Activated T-helper 2 cell treated with anti-CD3 and anti-CD28 coated beads, Interferon-gamma antibody, Interleukin-2, Interleukin-4, amounts not matched to agents 10 μg/mL and 5 μg/mL and 100 μg/mL, durations not matched to agents 14 hours and 24 hours and 36 hours (primary cell): ENCODE measurements at regions not wholly inside any gene's neighbourhood (a gene's known extent, or its start where the extent isn't known, plus 50 kb on each side); places are given as distances from the start of the nearest gene placed in this dataset.

ENCODE experiments used
- DNase-seq: peaks from one replicate; pipeline ENCODE4 v3.0.0; 2021; ENCODE audit warnings: low spot score
- H3K27ac Mint-ChIP-seq: one replicate; pipeline ENCODE4 v1.8.0; 2021; ENCODE audit warnings: mixed read lengths
- H3K27me3 Mint-ChIP-seq: one replicate; pipeline ENCODE4 v1.8.0; 2021; ENCODE audit warnings: low read depth, mixed read lengths
- H3K36me3 Mint-ChIP-seq: one replicate; pipeline ENCODE4 v1.8.0; 2021; ENCODE audit warnings: low read depth, mixed read lengths
- H3K4me1 Mint-ChIP-seq: one replicate; pipeline ENCODE4 v1.8.0; 2021; ENCODE audit warnings: low read depth, mixed read lengths
- H3K4me3 Mint-ChIP-seq: one replicate; pipeline ENCODE4 v1.8.0; 2021; ENCODE audit warnings: low read depth, mild to moderate bottlenecking, moderate library complexity, mixed read lengths
- H3K9me3 Mint-ChIP-seq: one replicate; pipeline ENCODE4 v1.8.0; 2021; ENCODE audit warnings: mixed read lengths
- intact Hi-C: fragments of 100-400 bp; cut with micrococcal nuclease; formaldehyde crosslinking; loops from one replicate; pipeline ENCODE4 v1.15.1; 2023

DNA sequence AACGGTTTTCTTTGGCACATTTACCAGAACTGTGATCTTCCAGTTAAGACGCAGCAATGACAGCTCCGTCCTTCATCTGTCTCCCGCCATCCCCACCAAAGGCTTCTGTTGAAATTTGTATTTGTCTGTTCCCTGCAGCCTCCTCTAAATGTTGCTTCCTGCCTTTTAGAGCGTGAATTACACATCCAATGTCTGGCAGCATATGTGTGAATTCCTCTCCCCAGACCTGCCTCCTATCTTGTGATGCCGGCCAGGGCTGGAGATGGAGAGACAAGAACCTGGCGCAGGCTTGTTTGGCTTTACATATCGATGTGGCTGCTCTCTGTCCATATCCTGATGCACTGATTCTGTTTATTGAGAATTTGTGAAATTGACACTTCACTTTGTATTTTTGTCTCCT, 738.4 kb upstream of the TMEM132C start:
- intact Hi-C loops = no loop called here
- Mint-ChIP-seq H3K27ac (no peak overlapping the region), H3K9me3 (no peaks in the 10 kb centered on the region), H3K4me3 (no peak overlapping the region), H3K4me1 (peaks cover 3% of the 10 kb centered on the region), H3K36me3 (no peaks in the 10 kb centered on the region), H3K27me3 (no peaks in the 10 kb centered on the region)
- DNase-seq = no peak

DNA sequence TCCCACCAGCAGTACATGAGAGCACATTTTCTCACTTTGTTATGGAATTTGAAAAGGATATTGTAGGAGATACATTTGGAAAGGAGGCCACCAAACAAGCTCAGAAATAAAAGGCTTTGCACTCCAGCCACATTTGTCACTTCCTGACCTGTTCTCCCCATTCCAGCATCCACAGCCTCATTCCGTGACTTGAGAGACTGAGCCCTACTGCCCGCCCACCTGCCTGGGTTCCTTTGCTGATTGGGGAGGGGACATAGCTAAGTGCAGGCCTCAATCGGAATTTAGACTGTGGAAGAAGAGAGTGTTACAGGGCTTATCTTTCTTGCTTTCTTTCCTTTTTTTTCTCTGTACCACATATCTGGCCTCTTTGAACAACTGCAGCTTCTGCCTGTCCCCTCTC, 735.4 kb upstream of the TMEM132C start:
- no peaks in the 10 kb centered on the region for H3K36me3 Mint-ChIP-seq
- peaks cover 2% of the 10 kb centered on the region for H3K27me3 Mint-ChIP-seq
- H3K27ac Mint-ChIP-seq = no peak overlapping the region
- intact Hi-C loops = no loop called here
- no peak for DNase-seq
- peaks cover 7% of the 10 kb centered on the region for H3K9me3 Mint-ChIP-seq
- peaks cover 10% of the 10 kb centered on the region for H3K4me1 Mint-ChIP-seq
- no peak overlapping the region for H3K4me3 Mint-ChIP-seq

DNA sequence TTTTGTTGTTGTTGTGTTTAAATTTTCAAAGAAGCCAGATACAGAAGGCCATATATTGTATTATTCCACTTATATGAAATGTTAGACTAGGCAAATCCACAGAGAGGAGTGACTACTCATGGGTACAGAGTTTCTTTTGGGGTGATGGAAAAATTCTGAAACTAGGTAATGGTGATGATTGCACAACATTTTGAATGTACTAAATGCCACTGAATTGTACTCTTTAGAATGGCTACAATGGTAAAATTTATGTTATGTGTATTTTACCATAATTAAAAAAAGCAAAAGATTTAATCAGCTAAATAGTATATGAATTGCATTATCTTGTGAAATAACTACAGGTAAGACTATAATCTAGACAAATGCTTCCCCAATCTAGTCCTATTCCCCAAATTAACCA, 733.6 kb upstream of the TMEM132C start:
- H3K4me3 Mint-ChIP-seq = no peak overlapping the region
- peaks cover 10% of the 10 kb centered on the region for H3K4me1 Mint-ChIP-seq
- H3K27me3 Mint-ChIP-seq = peaks cover 2% of the 10 kb centered on the region
- peaks cover 7% of the 10 kb centered on the region for H3K9me3 Mint-ChIP-seq
- H3K36me3 Mint-ChIP-seq = no peaks in the 10 kb centered on the region
- DNase-seq = no peak
- H3K27ac Mint-ChIP-seq = no peak overlapping the region
- intact Hi-C loops = no loop called here

DNA sequence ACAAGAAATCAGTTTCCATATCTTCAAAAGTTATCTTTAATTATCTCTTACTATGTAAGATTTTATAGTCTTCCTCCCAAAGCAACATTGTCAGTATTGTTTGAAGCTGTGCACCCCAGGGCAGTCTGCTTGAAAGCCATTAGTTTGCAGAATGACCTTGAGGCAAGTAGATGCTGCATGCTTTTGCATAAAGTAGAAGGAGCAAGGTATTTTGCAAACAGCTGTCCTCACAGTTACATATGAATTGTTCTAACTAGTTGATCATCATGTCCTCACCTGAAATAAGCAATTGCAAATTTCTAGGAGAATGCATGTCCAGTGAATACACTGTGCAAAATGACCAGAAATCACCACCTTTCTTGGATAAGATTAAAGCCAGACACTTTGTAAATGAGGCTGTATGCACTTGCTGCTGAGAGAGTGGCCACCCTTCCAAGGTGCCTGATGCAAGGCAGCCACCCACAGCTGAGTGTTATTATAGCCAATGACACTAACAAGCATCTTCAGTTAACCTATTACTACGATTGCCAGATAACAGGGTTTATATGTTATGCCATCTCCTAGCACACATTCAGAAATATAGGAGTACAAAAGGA, 730.0 kb upstream of the TMEM132C start:
- DNase-seq = no peak
- no peaks in the 10 kb centered on the region for H3K36me3 Mint-ChIP-seq
- intact Hi-C loops = no loop called here

DNA sequence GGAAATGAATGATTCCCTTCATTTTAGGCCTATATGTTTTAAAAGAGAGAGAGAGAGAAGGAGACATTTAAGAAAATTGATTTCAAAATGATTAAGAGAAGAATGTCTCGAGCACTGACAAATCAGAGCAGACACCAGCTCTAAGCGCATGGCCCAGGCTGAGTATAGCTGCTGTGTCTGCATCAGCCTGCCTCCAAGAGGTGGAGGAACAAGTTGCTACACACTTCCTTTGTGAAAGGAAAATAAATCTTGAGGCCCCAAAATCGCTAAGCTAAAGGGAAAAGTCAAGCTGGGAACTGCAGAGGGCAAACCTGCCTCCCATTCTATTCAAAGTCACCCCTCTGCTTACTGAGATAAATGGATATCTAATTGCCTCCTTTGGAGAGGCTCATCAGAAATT, 728.7 kb upstream of the TMEM132C start:
- H3K4me1 Mint-ChIP-seq = peaks cover 8% of the 10 kb centered on the region
- DNase-seq = no peak
- H3K27me3 Mint-ChIP-seq = peaks cover 2% of the 10 kb centered on the region
- H3K27ac Mint-ChIP-seq = no peak overlapping the region
- H3K36me3 Mint-ChIP-seq = no peaks in the 10 kb centered on the region
- peaks cover 7% of the 10 kb centered on the region for H3K9me3 Mint-ChIP-seq
- H3K4me3 Mint-ChIP-seq = no peak overlapping the region
- intact Hi-C loops = no loop called here

More for the DNA sequence above, 730.0 kb upstream of the TMEM132C start:
- Mint-ChIP-seq H3K27ac (no peak overlapping the region), H3K9me3 (peaks cover 7% of the 10 kb centered on the region), H3K27me3 (peaks cover 2% of the 10 kb centered on the region), H3K4me3 (no peak overlapping the region), H3K4me1 (peaks cover 10% of the 10 kb centered on the region)

DNA sequence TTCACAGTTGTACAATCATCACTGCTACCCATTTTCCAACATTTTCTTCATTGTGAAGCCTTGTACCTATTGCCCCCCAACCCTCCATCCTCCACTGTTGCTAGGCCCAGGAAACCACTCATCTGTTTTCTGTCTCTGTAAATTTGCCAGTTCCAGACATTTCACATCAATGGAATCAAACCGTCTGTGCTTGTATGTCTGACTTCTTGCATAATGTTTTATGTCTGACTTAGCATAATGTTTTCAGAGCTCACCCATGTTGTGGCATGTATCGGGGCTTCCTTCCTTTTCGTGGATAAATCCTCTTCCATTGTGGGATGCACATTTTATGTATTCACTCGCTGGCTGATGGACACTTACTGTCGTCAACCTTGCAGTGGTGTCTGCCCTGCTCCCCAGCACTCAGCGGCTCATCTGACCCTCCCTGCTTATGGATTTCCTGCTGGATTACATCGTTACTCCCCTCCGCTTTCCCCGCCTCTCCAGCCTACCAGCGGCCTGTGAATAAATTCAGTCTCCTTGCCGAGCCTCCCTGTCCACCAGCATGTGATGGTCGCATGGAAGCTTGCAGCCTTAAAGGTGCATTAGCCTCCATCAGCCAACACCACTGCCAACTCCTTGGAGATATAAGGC, 727.6 kb upstream of the TMEM132C start:
- peaks cover 7% of the 10 kb centered on the region for H3K9me3 Mint-ChIP-seq
- H3K4me1 Mint-ChIP-seq = peaks cover 2% of the 10 kb centered on the region
- DNase-seq = no peak

DNA sequence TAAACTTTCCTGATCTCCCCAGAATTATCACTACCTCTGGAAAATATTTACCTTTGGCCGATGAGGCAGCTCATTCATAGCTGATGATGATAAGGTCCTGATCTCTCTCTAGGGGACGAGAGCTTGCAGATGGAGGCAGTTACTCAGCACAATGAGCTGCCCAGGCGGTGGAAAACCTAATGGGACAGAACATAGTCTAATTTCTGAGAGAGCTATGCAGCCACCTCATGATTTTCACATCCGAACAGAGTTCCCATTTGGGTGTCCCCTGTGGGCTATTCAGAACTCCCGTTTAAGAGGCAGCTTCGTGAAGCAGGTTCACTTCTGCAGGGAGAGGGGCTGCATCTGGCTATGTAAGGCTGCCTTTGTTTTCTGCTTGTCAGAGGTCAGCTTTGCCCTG, 724.6 kb upstream of the TMEM132C start:
- H3K9me3 Mint-ChIP-seq = no peaks in the 10 kb centered on the region
- DNase-seq = no peak
- intact Hi-C loops = no loop called here
- H3K4me1 Mint-ChIP-seq = no peaks in the 10 kb centered on the region
- H3K36me3 Mint-ChIP-seq = no peaks in the 10 kb centered on the region
- H3K27ac Mint-ChIP-seq = no peak overlapping the region
- H3K27me3 Mint-ChIP-seq = no peaks in the 10 kb centered on the region
- no peak overlapping the region for H3K4me3 Mint-ChIP-seq

More for the DNA sequence above, 727.6 kb upstream of the TMEM132C start:
- peaks cover 2% of the 10 kb centered on the region for H3K27me3 Mint-ChIP-seq
- intact Hi-C loops = no loop called here
- H3K27ac Mint-ChIP-seq = no peak overlapping the region
- H3K36me3 Mint-ChIP-seq = no peaks in the 10 kb centered on the region
- H3K4me3 Mint-ChIP-seq = no peak overlapping the region

DNA sequence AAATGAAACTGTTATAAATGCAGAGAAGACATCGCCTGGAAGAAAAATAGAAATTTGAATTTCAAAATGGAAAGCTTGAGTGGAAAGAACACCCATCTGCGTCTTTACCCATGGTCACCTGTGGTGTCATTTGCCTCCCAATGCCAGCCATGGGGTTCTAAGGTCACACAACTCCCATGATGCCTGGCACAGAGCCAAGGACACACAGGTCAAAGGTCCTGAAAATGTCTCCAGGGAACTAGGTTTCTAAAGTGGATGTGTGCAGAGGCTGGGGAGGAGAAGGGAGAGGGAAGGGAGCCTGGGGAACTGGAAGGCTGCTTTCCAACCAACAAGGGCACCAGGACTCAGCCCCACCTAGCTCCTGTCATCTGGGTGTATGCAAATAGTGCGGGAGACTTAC, 724.0 kb upstream of the TMEM132C start:
- Mint-ChIP-seq H3K4me3 (no peak overlapping the region), H3K27me3 (peaks cover 2% of the 10 kb centered on the region), H3K36me3 (no peaks in the 10 kb centered on the region)

DNA sequence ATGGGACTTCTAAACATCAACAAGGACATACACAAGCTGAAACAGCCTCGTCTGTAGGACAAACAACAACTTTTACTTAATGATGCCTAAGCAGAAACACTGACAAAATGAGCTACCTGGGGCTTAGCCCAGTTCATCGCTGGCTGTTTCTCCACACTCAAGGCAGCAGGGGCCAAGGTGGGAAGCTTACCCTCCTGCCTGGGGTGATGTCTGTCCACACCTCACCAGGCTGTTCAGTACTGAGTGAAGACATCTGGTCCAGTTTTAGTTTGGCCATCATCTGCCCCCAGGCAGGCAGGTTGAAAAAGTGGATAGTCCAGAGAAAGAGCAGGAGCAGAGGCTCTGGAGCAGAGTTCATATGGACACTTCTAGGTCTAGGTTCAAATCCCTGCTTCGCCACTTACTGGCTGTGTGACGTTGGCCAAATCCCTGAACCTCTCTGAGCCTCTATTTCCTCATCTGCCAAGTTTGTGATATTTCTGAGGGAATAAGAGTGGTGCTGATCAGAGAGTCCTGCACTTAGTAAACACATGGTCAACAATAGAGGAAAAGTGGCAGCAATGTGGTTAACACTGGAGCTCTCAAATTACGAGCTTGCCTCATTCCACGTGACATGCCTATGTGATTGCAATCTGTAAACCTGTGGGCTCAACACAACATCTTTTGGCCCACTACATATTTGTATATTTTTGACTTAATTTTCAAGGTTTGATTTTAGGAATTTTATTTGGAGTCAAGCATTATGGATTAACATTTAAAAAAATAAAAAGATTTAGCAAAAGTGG, 720.1 kb upstream of the TMEM132C start:
- Mint-ChIP-seq H3K9me3 (peaks cover 5% of the 10 kb centered on the region), H3K4me3 (no peak overlapping the region), H3K27me3 (peaks cover 3% of the 10 kb centered on the region), H3K27ac (no peak overlapping the region), H3K36me3 (no peaks in the 10 kb centered on the region), H3K4me1 (no peaks in the 10 kb centered on the region)
- DNase-seq = no peak
- intact Hi-C loops = no loop called here

More for the DNA sequence above, 724.0 kb upstream of the TMEM132C start:
- H3K9me3 Mint-ChIP-seq = no peaks in the 10 kb centered on the region
- no peak for DNase-seq
- no peak overlapping the region for H3K27ac Mint-ChIP-seq
- intact Hi-C loops = no loop called here
- H3K4me1 Mint-ChIP-seq = no peaks in the 10 kb centered on the region

DNA sequence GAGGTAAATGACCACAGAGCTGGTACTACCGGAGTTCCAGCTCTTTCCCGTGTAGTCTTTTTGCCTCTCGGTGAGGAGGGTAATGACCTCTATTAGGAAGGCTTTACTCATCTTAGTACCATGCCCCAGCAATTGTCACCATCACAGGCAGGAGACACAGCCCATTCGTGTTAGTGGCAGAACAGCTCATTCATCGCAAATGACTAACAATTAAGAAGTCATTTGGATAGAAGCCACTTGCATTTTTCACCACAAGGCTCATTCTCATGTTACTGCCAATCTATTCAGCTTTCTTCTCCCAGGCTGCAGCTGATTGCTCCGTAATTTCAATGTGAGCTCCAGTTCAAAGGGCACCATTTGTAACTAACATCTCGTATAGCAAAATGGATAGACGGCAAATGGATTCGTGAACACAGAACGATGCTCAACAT, 718.8 kb upstream of the TMEM132C start:
- Mint-ChIP-seq H3K4me1 (no peaks in the 10 kb centered on the region), H3K27me3 (peaks cover 3% of the 10 kb centered on the region), H3K36me3 (no peaks in the 10 kb centered on the region), H3K4me3 (no peak overlapping the region), H3K9me3 (peaks cover 16% of the 10 kb centered on the region), H3K27ac (no peak overlapping the region)
- DNase-seq = no peak
- intact Hi-C loops = no loop called here

DNA sequence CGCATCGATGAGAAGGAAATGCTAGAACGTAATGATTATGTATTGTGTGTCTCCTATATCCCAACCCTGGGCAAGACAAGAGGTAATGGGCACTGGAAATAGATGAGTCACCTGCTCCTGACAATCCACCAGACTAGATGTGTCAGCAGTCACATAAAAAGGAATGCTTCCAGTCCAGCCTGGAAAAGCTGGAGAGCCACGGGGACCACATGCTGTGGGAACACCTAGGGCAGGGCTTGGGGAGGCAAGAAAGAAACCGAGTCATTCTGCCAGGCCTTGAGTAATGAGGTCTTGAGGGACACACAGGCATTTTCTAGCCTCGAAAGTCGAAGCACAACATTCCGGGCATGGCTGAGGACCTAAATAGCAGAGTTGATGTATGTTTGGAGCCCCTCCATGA, 716.7 kb upstream of the TMEM132C start:
- Mint-ChIP-seq H3K27me3 (peaks cover 3% of the 10 kb centered on the region), H3K4me3 (no peak overlapping the region), H3K36me3 (no peaks in the 10 kb centered on the region), H3K4me1 (peaks cover 2% of the 10 kb centered on the region), H3K9me3 (peaks cover 16% of the 10 kb centered on the region), H3K27ac (no peak overlapping the region)
- intact Hi-C loops = loop anchor here (10.0 kb wide), 1 partner anchor 1365 kb away; no protein-coding TSS in a partner anchor
- no peak for DNase-seq

DNA sequence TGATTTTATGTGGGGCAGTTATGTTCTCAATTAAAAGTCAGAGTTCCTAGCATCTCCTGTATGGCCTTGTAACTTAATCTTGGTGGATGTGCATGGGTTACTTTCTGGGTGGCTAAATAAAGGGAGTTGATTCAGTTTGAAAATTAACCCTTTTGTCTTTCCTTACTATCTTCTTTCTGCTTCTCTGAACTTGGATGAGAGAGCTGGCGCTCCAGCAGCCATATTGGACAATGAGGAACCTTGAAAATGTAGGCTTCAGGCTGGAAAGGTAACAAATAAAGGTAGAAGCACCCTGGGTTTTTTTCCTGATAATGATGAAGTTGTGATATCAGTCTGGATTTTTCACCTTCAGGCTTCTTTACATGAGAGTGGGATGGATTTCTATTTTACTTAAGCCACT, 714.1 kb upstream of the TMEM132C start:
- no peak for DNase-seq
- Mint-ChIP-seq H3K9me3 (peaks cover 22% of the 10 kb centered on the region), H3K36me3 (peaks cover 6% of the 10 kb centered on the region), H3K27ac (no peak overlapping the region), H3K27me3 (peaks cover 2% of the 10 kb centered on the region), H3K4me3 (no peak overlapping the region), H3K4me1 (peaks cover 21% of the 10 kb centered on the region)
- intact Hi-C loops = loop anchor here (10.0 kb wide), 1 partner anchor 1362 kb away; no protein-coding TSS in a partner anchor

DNA sequence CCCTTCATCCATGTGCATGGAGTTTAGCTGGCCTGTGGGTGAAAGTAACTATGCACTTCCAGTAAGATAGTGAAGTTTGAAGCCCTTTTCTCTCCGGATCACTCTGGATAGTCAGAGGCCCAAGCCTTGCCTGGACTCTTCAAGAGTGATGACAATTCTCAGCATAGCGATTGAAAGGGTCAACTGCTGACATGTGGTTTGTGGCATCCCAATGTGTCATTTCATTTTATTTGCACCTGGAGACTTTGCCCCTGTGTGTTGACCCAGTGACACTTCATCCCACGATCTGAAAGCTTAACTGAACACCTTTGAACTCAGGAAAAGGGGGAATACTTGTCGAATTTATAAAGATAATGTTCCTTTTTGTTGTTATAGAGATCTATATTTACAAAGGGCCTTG, 711.9 kb upstream of the TMEM132C start:
- H3K36me3 Mint-ChIP-seq = peaks cover 13% of the 10 kb centered on the region
- H3K27me3 Mint-ChIP-seq = no peaks in the 10 kb centered on the region
- peaks cover 26% of the 10 kb centered on the region for H3K9me3 Mint-ChIP-seq
- intact Hi-C loops = loop anchor here (10.0 kb wide), 1 partner anchor 1360 kb away; no protein-coding TSS in a partner anchor
- peaks cover 40% of the 10 kb centered on the region for H3K4me1 Mint-ChIP-seq
- DNase-seq = no peak
- no peak overlapping the region for H3K4me3 Mint-ChIP-seq
- no peak overlapping the region for H3K27ac Mint-ChIP-seq
